IPS-11a (cell line): ENCODE measurements at regions not wholly inside any gene's neighbourhood (a gene's known extent, or its start where the extent isn't known, plus 50 kb on each side); places are given as distances from the start of the nearest gene placed in this dataset.

Experiments used
- H3K4me3 ChIP-seq: one replicate; pipeline ENCODE4 v1.5.1; 2013; ENCODE audit warnings: low read depth, low read length, control low read depth

GRCh38 chr4:11132478-11132877 lies 296.2 kb downstream of the HS3ST1 start:
- no peak overlapping the region for H3K4me3 ChIP-seq

GRCh38 chr4:11131491-11131890 lies 297.2 kb downstream of the HS3ST1 start:
- H3K4me3 ChIP-seq, result no peak overlapping the region

GRCh38 chr4:11130195-11130970 lies 298.3 kb downstream of the HS3ST1 start:
- no peak overlapping the region for H3K4me3 ChIP-seq

GRCh38 chr4:11120435-11120834 lies 308.3 kb downstream of the HS3ST1 start:
- no peak overlapping the region for H3K4me3 ChIP-seq

GRCh38 chr4:11119474-11119873 lies 309.2 kb downstream of the HS3ST1 start:
- no peak overlapping the region for H3K4me3 ChIP-seq

- no peak overlapping the region for H3K4me3 ChIP-seq
These were observed 310.2 kb downstream of the HS3ST1 start for GRCh38 chr4:11118513-11118912.

- no peak overlapping the region for H3K4me3 ChIP-seq
These were observed 311.8 kb downstream of the HS3ST1 start for GRCh38 chr4:11116940-11117339.

GRCh38 chr4:11111876-11112275 lies 316.8 kb downstream of the HS3ST1 start:
- no peak overlapping the region for H3K4me3 ChIP-seq

GRCh38 chr4:11111370-11111769 lies 317.3 kb downstream of the HS3ST1 start:
- H3K4me3 ChIP-seq, result no peak overlapping the region

- no peak overlapping the region for H3K4me3 ChIP-seq
These were observed 321.9 kb downstream of the HS3ST1 start for GRCh38 chr4:11106759-11107158.

GRCh38 chr4:11106190-11106589 lies 322.5 kb downstream of the HS3ST1 start:
- H3K4me3 ChIP-seq, result no peak overlapping the region

GRCh38 chr4:11105715-11106114 lies 323.0 kb downstream of the HS3ST1 start:
- H3K4me3 ChIP-seq, result no peak overlapping the region

- no peak overlapping the region for H3K4me3 ChIP-seq
These were observed 330.2 kb downstream of the HS3ST1 start for GRCh38 chr4:11098461-11098860.

GRCh38 chr4:11097725-11098124 lies 331.0 kb downstream of the HS3ST1 start:
- H3K4me3 ChIP-seq, result no peak overlapping the region

GRCh38 chr4:11081006-11081405 lies 347.7 kb downstream of the HS3ST1 start:
- H3K4me3 ChIP-seq, result no peak overlapping the region

GRCh38 chr4:11079171-11079570 lies 349.5 kb downstream of the HS3ST1 start:
- H3K4me3 ChIP-seq, result no peak overlapping the region

- H3K4me3 ChIP-seq, result no peak overlapping the region
These were observed 354.0 kb downstream of the HS3ST1 start for GRCh38 chr4:11074581-11075241.

GRCh38 chr4:11073621-11074051 lies 355.1 kb downstream of the HS3ST1 start:
- H3K4me3 ChIP-seq, result no peak overlapping the region

GRCh38 chr4:11072999-11073398 lies 355.7 kb downstream of the HS3ST1 start:
- no peak overlapping the region for H3K4me3 ChIP-seq

- H3K4me3 ChIP-seq, result no peak overlapping the region
These were observed 356.2 kb downstream of the HS3ST1 start for GRCh38 chr4:11072463-11072862.

GRCh38 chr4:11070813-11071212 lies 357.9 kb downstream of the HS3ST1 start:
- H3K4me3 ChIP-seq, result no peak overlapping the region

GRCh38 chr4:11069581-11070211 lies 359.0 kb downstream of the HS3ST1 start:
- H3K4me3 ChIP-seq, result no peak overlapping the region
